Spleen (tissue), 11 donors: ENCODE measurements at regions not wholly inside any gene's neighbourhood (a gene's known extent, or its start where the extent isn't known, plus 50 kb on each side); places are given as distances from the start of the nearest gene placed in this dataset.

ENCODE experiments used
- DNase-seq: peaks from one replicate; pipeline ENCODE4 v3.0.0-alpha.2; 2020
- H3K27ac ChIP-seq, 8 donors: fragments of 200-600 bp; sonication (generic) in 7 of 8; 1 replicate in 4 of 8; 2 replicates in 4 of 8; pipeline versions ENCODE4 v1.5.0 to v1.8.0; 2016 to 2021; ENCODE audit warnings: inconsistent platforms in 4 of 8, mild to moderate bottlenecking in 4 of 8, moderate library complexity in 1 of 8
- H3K27me3 ChIP-seq, 7 donors: fragments of 200-600 bp; sonication (generic) in 6 of 7; replicated peaks in 1 of 7; 1 replicate in 4 of 7; 2 replicates in 3 of 7; pipeline versions ENCODE4 v1.5.0 to v1.8.0; 2016 to 2021; ENCODE audit warnings: inconsistent platforms in 3 of 7, mild to moderate bottlenecking in 1 of 7
- H3K36me3 ChIP-seq, 6 donors: fragments of 200-600 bp; sonication (generic) in 5 of 6; 1 replicate in 4 of 6; 2 replicates in 2 of 6; pipeline versions ENCODE4 v1.5.0 to v1.8.0; 2016 to 2021; ENCODE audit warnings: inconsistent platforms in 2 of 6
- H3K4me1 ChIP-seq, 6 donors: fragments of 200-600 bp; sonication (generic) in 5 of 6; 1 replicate in 3 of 6; 2 replicates in 3 of 6; pipeline versions ENCODE4 v1.5.0 to v1.8.0; 2016 to 2021; ENCODE audit warnings: inconsistent platforms in 3 of 6
- H3K4me3 ChIP-seq, 8 donors: fragments of 200-600 bp; sonication (generic) in 7 of 8; 1 replicate in 4 of 8; 2 replicates in 4 of 8; pipeline versions ENCODE4 v1.5.0 to v1.8.0; 2016 to 2021; ENCODE audit warnings: inconsistent platforms in 4 of 8, mild to moderate bottlenecking in 4 of 8, moderate library complexity in 2 of 8
- H3K9me3 ChIP-seq, 8 donors: fragments of 200-600 bp; sonication (generic) in 7 of 8; 1 replicate in 4 of 8; 2 replicates in 4 of 8; pipeline versions ENCODE4 v1.5.0 to v1.8.0; 2016 to 2021; ENCODE audit warnings: inconsistent platforms in 4 of 8
- CTCF ChIP-seq, 11 experiments: fragments of 200-600 bp in 7 of 11; fragments of 450-650 bp in 4 of 11; sonication (generic) in 4 of 11; IDR thresholded peaks in 8 of 11; conservative IDR thresholded peaks in 3 of 11; 1 replicate in 7 of 11; 2 replicates in 4 of 11; pipeline versions ENCODE4 v1.4.0 to v1.8.0; 2016 to 2021; ENCODE audit warnings: antibody characterized with exemption in 11 of 11, inconsistent platforms in 4 of 11, mild to moderate bottlenecking in 1 of 11
- POLR2A ChIP-seq, 3 donors: fragments of 450-650 bp; IDR thresholded peaks; one replicate each; pipeline ENCODE4 v1.5.1; 2017; ENCODE audit warnings: antibody characterized with exemption in 3 of 3, mild to moderate bottlenecking in 1 of 3
- POLR2AphosphoS5 ChIP-seq, 3 donors: sonication (generic); formaldehyde crosslinking; IDR thresholded peaks; one replicate each; pipeline ENCODE4 v1.5.1; 2017; ENCODE audit warnings: antibody characterized with exemption in 3 of 3
- WGBS, 5 donors: extraction: QIAGEN DNeasy Blood & Tissue Kit in 3 of 5; methylation state at CpG; one replicate each; pipeline versions ENCODE4 v1.1.5 to v1.1.7; 2013 to 2018; 5-methylcytosine and 5-hydroxymethylcytosine counted together
- intact Hi-C: fragments of 100-400 bp; cut with DNase I; formaldehyde crosslinking; loops from one replicate; pipeline ENCODE4 v1.15.0; 2023; ENCODE audit warnings: low total_unique reads
- donor health status: healthy with polysubstance abuse.
- donor health status: DM: no; HTN: no; CAD: no; lungs with moderate emphysema.
- donor health status: DM: no; HTN: no; CAD: no.
- donor health status: Bipolar disorder and iron deficiency.
- donor health status: healthy.
- donor health status: DM: no; HTN: no; CAD: no.
- donor health status: DM: yes; HTN: yes; CAD: no.

DNA sequence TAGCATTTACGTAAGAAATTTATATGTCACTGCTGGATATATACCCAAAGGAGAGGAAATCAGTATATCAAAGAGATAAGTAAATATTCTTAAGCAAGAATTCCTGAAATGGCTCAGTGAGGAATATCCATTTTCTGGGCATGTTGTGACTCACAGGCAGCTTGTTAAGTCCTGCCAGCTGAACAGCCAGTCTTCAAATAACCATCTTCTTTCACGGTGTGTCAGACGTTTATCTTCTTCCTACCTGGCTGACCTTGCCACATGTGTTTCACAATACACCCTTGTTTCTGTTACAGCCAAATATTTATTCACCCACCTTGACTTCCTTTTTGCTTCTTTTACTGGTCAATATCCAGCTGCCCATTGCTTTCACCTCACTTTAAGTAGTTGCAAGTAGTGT lies 648.1 kb downstream of the ANKRD7 start:
- Histone ChIP-seq H3K9me3 (no peaks in the 10 kb centered on the region), H3K36me3 (no peaks in the 10 kb centered on the region), H3K4me3 (no peak overlapping the region), H3K27me3 (no peaks in the 10 kb centered on the region), H3K4me1 (no peaks in the 10 kb centered on the region), H3K27ac (no peak overlapping the region)
- DNase-seq: no peak
- TF ChIP-seq CTCF (IDR thresholded peaks at IDR 0.05 in 8 of 11, conservative IDR thresholded peaks at IDR 0.05 in 3 of 11): no peak
- WGBS, 5 donors: 70 to 80% (median 79%) methylated on average over 3 of the region's 3 CpGs
- intact Hi-C loops: no loop called here

DNA sequence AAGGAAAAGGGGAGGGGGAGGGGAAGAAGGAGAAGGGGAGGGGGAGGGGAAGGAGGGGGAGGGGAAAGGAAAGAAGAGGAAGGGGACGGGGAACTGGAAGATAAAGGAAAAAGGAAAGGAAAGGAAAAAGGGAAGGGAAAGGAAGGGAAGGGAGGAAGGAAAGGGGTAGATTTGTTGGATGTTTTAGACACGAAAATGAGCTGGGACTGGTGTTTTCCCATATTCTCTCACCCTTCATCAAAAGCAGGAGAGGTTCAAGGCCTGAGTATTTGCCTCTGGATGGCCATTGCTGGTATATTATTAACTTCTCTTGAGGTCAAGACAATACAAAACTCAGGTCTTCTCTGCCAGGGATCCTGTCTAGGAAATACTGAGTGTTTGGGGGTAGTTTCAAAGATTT lies 652.7 kb downstream of the ANKRD7 start:
- no peaks in the 10 kb centered on the region for H3K27me3 ChIP-seq
- 53 to 84% (median 65%) methylated on average over 2 of the region's 2 CpGs for WGBS, 5 donors
- H3K36me3 ChIP-seq: no peaks in the 10 kb centered on the region
- no peaks in the 10 kb centered on the region for H3K4me1 ChIP-seq
- H3K27ac ChIP-seq: no peak overlapping the region
- intact Hi-C loops: no loop called here
- TF ChIP-seq POLR2AphosphoS5 (IDR thresholded peaks at IDR 0.05) (no peak), CTCF (IDR thresholded peaks at IDR 0.05 in 8 of 11, conservative IDR thresholded peaks at IDR 0.05 in 3 of 11) (no peak), POLR2A (IDR thresholded peaks at IDR 0.05) (no peak)
- no peak for DNase-seq
- H3K9me3 ChIP-seq: no peaks in the 10 kb centered on the region
- no peak overlapping the region for H3K4me3 ChIP-seq

DNA sequence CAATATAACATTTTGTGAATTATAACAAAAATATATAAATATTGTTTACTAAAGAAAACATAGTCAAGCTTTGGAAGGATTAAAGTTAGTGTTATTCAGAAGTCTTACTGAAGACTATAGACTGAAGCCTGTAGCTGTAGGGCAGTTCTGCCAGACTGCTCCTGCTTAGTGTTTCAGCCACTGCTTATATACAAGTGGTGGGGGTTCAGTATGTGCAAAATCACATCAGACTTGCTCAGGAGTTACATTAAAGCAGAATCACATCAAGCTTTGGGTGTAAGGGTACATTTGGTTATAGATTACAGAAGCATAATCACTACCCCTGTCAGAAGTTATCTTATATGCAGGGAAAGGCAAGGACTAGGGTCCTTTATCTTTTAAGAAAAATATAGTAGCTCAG lies 653.8 kb downstream of the ANKRD7 start:
- DNase-seq: no peak
- Histone ChIP-seq H3K27me3 (no peaks in the 10 kb centered on the region), H3K4me1 (no peaks in the 10 kb centered on the region), H3K4me3 (no peak overlapping the region), H3K27ac (no peak overlapping the region), H3K9me3 (peaks cover 0 to 5% (median 0%) of the 10 kb centered on the region in 8 donors), H3K36me3 (no peaks in the 10 kb centered on the region)
- intact Hi-C loops: no loop called here
- TF ChIP-seq CTCF (IDR thresholded peaks at IDR 0.05 in 8 of 11, conservative IDR thresholded peaks at IDR 0.05 in 3 of 11): no peak

DNA sequence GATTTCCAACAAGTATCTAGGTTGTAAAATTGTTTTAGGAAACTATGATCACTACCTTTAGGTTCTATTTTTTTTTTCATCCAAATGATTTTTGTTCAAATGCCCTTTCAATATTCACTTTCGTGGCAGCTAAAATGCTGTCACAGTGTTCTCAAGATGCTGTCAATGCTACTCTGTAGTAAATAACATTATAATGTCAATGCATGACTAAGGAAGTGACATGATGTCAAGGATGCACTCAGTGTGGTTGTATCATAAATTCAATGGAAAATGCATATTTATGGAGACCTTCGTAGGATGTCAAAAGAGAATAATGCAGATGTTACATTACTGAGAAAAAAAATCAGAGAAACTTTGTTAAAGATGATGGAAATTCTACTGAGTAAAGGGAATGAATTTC lies 673.8 kb downstream of the ANKRD7 start:
- TF ChIP-seq POLR2AphosphoS5 (IDR thresholded peaks at IDR 0.05) (no peak), POLR2A (IDR thresholded peaks at IDR 0.05) (no peak), CTCF (IDR thresholded peaks at IDR 0.05 in 8 of 11, conservative IDR thresholded peaks at IDR 0.05 in 3 of 11) (no peak)
- Histone ChIP-seq H3K4me3 (no peak overlapping the region), H3K36me3 (no peaks in the 10 kb centered on the region), H3K27ac (no peak overlapping the region), H3K9me3 (peaks cover 0 to 13% (median 0%) of the 10 kb centered on the region in 8 donors), H3K4me1 (no peaks in the 10 kb centered on the region), H3K27me3 (no peaks in the 10 kb centered on the region)
- intact Hi-C loops: no loop called here
- 63 to 81% (median 76%) methylated on average over 2 of the region's 2 CpGs for WGBS, 5 donors
- DNase-seq: no peak
